CD1c-positive myeloid dendritic cell (primary cell): ENCODE measurements at regions not wholly inside any gene's neighbourhood (a gene's known extent, or its start where the extent isn't known, plus 50 kb on each side); places are given as distances from the start of the nearest gene placed in this dataset.

ENCODE experiments used
- DNase-seq: peaks from one replicate; pipeline ENCODE4 v3.0.0-alpha.2; 2016; ENCODE audit errors: extremely low spot score

GRCh38 chr2:37425408-37425807, 81.0 kb downstream of the QPCT start:
- DNase-seq: no peak

- DNase-seq: no peak
These were observed 82.8 kb downstream of the QPCT start for GRCh38 chr2:37427241-37427640.

- DNase-seq: no peak
These were observed 91.9 kb downstream of the QPCT start for GRCh38 chr2:37436323-37436722.

GRCh38 chr2:37439131-37439642, 94.8 kb downstream of the QPCT start:
- no peak for DNase-seq

- no peak for DNase-seq
These were observed 96.6 kb downstream of the QPCT start for GRCh38 chr2:37441055-37441454.

GRCh38 chr2:37443082-37443481, 98.7 kb downstream of the QPCT start:
- no peak for DNase-seq

DNA sequence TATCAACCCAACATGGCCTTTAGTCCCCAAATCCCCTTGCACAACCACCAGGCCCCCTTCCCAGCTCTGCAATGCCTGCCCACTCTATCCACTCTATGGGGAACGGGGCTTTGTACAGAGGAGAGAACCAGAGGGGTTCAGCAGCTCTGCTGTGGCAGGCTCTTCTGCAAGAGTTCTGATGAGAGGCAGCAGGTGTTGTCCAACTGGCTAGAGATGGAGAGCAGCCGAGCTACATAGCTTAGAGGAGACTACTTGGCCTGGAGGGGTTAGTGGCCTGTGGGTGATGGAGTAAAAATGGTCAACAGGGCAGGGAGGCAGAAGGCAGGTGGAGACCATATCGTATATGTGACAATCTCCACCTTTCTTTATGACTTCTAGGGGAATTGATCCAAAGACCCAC, 103.0 kb downstream of the QPCT start:
- no peak for DNase-seq

GRCh38 chr2:37448342-37449120, 104.1 kb downstream of the QPCT start:
- DNase-seq: no peak

- DNase-seq: no peak
These were observed 105.4 kb downstream of the QPCT start for GRCh38 chr2:37449761-37450296.

DNA sequence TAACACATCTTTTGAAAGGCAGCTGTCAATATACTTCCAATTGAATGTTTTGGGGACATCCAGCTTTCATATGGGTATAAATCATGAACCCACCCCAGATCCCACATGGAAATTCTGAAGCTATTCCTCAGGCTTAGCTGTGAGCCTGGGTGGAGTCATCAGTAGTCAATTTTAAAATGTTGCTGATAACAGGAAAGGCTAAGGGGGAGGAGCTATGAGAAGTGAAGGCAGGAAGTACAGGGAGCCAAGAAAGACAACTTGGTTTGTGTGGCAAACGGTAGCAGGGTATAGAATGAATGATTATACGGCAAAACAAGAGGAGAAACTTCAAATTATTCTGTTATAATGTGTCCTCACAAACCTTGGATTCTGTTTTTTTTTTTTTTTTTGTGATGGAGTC, 108.6 kb downstream of the QPCT start:
- no peak for DNase-seq

- DNase-seq: no peak
These were observed 110.7 kb downstream of the QPCT start for GRCh38 chr2:37454851-37455762.

DNA sequence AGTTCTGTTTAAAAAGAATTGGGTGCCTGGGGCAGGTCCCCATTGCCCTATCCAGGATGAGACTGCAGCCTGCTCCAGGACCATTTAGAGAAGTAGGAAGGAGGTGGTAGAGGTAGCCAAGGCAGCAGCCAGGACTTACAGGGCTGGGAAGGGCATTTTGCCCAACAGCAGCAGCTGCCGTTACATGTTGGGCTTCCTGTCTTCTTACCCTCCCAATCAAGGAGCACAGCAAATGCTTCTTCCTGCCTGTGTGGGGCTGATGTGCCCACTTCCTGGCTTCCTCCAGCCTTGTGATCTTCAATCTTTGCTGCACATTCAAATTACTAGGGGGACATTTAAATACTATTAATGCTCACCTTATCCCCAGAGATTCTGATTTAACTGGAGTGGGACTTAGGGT, 112.0 kb downstream of the QPCT start:
- DNase-seq: no peak

- no peak for DNase-seq
These were observed 113.0 kb downstream of the QPCT start for GRCh38 chr2:37457401-37457901.

- DNase-seq: no peak
These were observed 113.7 kb downstream of the QPCT start for GRCh38 chr2:37458133-37458532.

- DNase-seq: no peak
These were observed 114.9 kb downstream of the QPCT start for GRCh38 chr2:37459095-37459981.

DNA sequence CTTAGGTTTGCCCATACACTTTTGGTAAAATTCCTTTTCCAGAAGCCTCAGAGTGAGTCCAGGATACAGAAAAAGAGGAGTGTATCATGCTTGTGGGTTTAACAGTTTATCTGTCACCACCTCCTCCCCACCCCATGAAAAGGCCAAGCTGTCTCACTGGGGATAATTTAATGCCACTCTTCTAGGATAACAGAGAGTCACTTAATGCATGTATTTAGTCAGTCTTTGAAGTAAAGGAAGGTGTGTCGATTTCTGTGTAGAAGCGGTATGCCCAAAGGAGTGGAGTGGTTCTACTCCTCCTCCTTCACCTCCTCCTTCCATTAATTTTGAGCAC, 116.4 kb downstream of the QPCT start:
- DNase-seq: no peak

GRCh38 chr2:37464067-37464466, 119.6 kb downstream of the QPCT start:
- DNase-seq: no peak

- no peak for DNase-seq
These were observed 122.2 kb downstream of the QPCT start for GRCh38 chr2:37466533-37467222.

- no peak for DNase-seq
These were observed 123.7 kb downstream of the QPCT start for GRCh38 chr2:37468170-37468569.

DNA sequence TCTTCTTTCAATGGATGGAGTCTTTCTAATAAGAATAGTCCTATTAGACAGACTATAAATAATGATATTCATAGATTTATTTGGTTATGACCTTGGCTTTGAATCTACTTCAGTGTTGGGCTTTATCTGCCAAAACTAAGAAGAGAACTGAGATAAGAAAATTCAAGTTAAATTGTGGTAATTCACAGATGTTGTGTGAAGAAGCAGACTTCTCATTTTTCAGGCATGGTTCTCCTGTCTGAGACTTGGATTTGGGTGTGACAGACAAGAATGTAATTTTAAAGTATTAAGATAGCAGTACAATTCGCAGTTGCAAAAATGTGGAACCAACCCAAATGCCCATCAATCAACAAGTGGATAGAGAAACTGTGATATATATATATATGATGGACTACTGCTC, 124.7 kb downstream of the QPCT start:
- DNase-seq: no peak

- no peak for DNase-seq
These were observed 126.7 kb downstream of the QPCT start for GRCh38 chr2:37471104-37471503.
